Heart left ventricle (tissue), 13 donors: ENCODE measurements at regions not wholly inside any gene's neighbourhood (a gene's known extent, or its start where the extent isn't known, plus 50 kb on each side); places are given as distances from the start of the nearest gene placed in this dataset.

Experiments used
- CTCF ChIP-seq, 12 donors: fragments of 200-600 bp; sonication (generic) in 4 of 12; IDR thresholded peaks; one replicate each; pipeline versions ENCODE4 v1.5.0 to v1.8.0; 2018 to 2022; ENCODE audit warnings: antibody characterized with exemption in 12 of 12, mild to moderate bottlenecking in 5 of 12
- POLR2A ChIP-seq, 2 donors: fragments of 450-650 bp; IDR thresholded peaks; one replicate each; pipeline ENCODE4 v1.6.1; 2017; ENCODE audit warnings: antibody characterized with exemption in 2 of 2, mild to moderate bottlenecking in 2 of 2, moderate library complexity in 2 of 2
- donor health status: ischemic (EF 13 %, LVEDD 7.1; RV severe dilation, severe dysfunction).
- donor health status: DM: no; HTN: yes; CAD: no.
- donor health status: DM: no; HTN: no; CAD: no.
- donor health status: ischemic (EF 25% LVEDD 6.9; RV normal size, moderate dysfunction).
- donor health status: ischemic (EF 25% LVEDD 5.7; RV mildly dilated, moderate dysfunction).
- donor health status: ischemic (EF 35%, LVEDD 5.7; RV mildly dilated, moderate dysfunction).
- donor health status: nonischemic (EF 11% LVEDD 7.7; RV severe dilation, severe dysfunction).
- donor health status: DM: yes; HTN: yes; CAD: no.
- donor health status: PGD.
- donor health status: ischemic (EF 29% LVEDD 5.4; RV normal size, mild dysfunction).
- donor health status: nonischemic (EF 23%, LVEDD 6.1; RV moderate dilation, normal function).

GRCh38 chr12:116670859-116671258 lies 67.0 kb downstream of the SPRING1 start:
- TF ChIP-seq CTCF (IDR thresholded peaks at IDR 0.05), result no peak
- no peak for TF ChIP-seq POLR2A (IDR thresholded peaks at IDR 0.05)
